HUDEP-2 (cell line): ENCODE measurements at regions not wholly inside any gene's neighbourhood (a gene's known extent, or its start where the extent isn't known, plus 50 kb on each side); places are given as distances from the start of the nearest gene placed in this dataset.
A peak's percentile ranks its signal among the peaks of the same experiment; 100 is the strongest.

Experiments
- DNase-seq, 76 experiments: peaks; one replicate each; lab custom pipeline; 2025; ENCODE audit not compliant: unreplicated experiment in 76 of 76; lab: John Stamatoyannopoulos, UW

DNA sequence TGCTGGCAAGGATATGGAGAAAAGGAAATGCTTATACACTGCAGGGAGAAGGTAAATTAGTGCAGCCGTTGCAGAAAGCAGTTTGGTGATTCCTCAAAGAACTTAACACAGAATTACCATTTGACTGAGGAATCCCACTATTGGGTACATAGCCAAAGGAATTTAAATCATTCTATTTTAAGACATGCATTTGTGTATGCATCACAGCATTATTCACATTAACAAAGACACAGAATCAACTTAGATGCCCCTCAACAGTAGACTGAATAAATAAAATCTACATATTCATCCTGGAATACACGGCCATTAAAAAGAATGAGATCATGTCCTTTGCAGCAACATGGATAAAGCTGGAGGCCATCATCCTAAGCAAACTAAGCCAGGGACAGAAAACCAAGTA, 510.1 kb upstream of the CDH9 start:
- no peak for DNase-seq

DNA sequence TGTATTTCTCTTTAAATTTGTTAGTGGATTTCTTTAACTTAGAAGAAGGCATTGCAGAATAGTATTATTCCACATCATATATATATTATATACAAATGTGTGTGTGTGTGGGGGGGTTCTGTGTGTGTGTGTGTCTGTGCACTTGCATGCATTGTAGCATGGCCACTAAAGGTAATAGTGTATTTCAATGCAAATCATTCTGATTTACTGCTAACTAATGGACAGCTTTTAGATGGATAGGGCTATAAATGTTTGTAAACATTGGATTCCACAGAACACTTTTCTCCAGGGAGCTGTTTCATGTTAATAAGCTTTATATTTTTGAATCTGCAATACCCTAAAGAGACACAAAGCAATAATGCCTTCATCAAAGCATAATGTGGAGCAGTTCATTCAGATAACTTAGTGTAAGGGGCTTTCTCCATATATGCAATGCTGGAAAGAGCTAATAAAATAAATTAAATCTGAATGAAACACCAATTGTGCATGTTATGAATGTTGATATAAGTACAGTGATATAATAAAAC, 496.7 kb upstream of the CDH9 start:
- no peak for DNase-seq

DNA sequence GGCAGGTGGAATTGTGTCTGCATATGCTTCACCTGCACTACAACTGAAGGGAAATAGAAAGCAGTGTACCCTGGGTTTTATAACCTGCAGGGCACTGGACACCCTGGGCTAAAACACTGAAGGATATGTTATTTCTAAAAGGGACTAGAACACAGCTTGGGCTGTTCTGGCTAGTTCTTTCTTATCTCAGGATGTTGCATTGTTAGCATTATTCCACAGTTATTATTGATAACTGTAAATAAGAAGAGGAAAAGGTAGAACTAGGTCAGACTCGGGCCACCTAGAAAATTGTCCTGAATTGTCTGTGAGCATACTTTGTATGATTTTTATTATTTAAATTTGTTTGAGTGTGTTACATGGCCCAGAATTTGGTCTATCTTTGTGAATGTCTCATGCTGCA, 493.9 kb upstream of the CDH9 start:
- no peak for DNase-seq

DNA sequence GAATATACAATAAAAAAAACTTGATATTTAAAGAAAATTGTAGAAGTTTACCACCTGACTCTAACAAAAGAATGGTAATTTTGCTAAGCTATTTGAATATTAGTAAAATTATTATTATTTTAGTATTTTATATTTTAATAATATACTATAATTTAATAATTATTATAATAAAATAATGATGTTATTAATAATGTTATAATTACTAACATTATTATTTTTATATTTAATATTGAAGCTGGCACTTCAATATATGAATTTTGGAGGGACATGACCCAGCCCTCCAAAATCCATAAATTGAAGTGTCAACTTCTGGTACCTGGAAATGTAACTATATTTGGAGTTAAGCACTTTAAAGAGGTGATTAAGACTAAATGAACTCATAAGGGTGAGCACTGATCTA, 486.1 kb upstream of the CDH9 start:
- DNase-seq, result no peak

DNA sequence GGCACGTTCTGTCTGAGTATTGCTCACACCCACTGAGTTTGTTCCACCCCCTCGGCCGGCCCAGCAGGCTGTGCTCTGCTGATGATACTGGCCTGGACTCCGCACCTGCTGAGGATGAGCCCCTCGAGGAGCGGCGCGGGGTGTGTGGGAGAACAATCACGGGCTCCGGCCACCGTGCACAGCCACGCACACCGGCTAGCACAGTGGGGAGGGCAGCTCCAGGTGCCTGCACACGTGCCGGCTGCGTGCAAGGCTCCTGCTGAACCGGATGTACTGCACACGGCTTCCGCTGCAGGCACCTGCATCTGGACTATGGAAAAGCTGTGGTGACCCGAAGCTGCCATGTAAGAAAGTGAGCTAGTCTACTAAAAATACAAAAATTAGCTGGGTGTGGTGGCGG, 485.2 kb upstream of the CDH9 start:
- no peak for DNase-seq

DNA sequence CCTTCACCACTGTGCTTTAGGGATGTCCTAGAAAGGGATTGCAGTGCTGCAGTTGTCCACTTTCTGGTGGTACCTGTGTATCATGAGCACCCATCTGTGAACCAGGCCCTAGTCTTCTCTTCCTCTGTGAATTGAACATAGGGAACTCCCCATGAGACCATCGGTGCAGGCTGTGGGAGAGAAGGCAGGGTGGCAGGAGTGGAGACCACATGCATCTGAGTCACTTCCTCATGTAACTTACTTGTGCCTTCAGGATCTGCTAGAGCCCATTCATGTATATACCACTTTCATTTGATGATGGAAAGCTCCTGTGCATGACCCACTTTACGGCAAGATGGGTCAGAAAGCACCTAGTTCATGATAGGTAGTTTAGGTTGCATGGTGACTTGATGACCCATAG, 478.1 kb upstream of the CDH9 start:
- DNase-seq, result no peak

DNA sequence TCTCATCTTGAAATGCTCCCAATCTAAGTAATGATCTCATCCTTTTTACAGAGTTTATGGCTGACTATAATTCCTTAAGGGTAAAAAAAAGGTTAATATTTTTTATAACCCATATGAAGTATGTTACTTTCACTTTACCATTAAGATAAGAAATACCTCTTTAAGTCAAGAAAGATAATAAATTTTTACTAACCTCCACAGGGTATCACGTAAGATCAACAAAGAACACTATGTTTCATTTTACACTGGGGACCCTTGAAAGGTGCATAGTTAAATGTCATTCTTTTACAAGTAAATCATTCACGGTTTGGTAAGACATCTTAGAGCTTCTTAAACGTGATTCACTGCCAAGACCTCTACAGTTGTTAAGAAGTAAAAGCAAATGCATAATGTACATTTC, 472.7 kb upstream of the CDH9 start:
- no peak for DNase-seq

DNA sequence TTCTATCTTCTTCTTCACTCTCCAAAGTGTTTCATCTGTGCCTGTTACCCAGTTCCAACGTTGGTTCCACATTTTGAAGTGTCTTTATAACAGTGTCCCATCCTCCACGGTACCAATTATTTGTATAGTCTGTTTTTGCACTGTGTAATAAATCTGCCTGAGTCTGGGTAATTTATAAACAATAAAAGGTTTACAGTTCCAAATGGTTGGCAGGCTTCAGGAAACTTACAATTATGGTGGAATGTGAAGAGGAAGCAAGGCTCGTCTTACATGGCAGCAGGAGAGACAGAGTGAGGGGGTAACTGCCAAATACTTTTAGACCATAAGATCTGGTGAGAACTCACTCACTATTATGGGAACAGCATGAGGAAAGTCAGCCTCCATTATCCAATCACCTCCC, 465.4 kb upstream of the CDH9 start:
- DNase-seq, result no peak

DNA sequence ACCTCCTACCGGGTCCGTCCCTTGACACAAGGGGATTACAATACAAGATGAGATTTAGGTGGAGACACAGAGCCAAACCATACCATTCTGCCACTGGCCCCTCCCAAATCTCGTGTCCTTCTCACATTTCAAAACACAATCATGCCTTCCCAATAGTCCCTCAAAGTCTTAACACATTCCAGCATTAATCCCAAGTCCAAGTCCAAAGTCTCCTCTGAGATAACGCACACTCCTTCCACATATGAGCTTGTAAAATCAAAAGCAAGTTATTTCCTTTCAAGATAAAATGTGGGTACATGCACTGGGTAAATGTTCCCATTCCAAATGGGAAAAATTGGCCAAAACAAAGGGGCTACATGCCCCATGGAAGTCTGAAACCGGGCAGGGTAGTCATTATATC, 463.9 kb upstream of the CDH9 start:
- no peak for DNase-seq

DNA sequence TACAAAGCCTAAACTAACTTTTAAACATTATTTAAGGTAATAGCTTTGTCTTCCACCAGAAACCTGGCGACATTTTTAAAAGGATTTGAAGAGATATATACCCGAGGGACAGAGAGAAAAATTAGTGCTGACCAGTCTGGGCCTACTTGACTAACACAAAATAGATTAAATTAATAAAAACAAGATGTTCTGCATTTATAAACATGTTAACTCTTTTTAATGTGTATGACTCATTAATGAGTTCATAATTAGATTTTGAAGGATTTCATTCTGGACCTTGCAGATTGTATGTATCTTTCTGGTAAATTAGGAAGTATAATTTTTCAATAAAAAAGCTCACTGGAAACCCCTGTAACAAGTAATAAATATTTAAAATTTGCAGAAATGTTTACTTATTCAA, 459.1 kb upstream of the CDH9 start:
- no peak for DNase-seq

DNA sequence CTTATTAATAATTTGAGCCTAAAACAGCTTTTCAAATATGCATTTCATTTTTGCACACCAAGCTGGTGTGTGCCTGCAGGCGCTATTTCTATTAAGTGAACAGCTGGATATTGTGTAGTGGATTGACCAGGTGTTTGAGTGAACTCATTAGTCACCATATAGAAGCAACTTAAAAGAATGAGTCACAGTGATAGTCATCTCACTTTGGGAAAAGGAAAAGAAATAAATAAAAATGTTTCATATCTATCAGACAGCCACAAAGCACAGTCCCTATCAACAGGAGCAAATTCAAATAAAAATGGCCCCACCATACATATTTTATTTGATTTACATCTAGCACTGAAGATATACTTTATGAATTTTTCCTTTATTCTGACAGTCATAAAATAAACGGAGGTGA, 456.5 kb upstream of the CDH9 start:
- DNase-seq, result no peak

DNA sequence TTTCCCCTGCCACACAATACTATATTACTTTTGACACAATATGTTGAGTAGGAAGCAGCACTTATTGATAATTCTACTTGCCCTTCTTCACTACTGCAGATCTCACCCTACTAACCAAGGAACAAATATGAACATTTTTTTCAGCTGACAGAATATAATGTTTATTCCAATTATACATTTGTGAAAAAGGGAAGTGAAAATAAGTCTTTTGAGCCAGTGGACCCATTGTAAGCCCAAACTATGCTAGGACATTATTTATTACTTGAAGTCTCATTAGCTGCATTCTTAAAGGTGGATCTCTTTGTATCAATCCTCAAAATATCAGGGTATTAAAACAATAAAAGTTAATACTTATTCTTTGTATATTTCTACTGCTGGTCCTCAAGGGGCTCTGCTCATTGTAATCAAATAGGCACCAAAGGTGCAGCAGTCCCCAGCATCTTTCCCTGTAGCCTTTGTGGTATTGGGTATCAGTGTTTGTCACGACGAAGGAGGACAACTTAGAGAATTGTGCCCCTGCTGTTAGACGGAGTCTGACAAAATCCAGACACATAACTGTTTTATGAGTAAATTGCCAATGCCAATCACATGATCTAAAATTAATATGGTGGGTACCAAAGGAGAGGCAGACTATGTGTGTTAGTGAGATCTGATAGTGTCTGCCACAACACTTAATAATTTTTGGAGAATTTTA, 453.5 kb upstream of the CDH9 start:
- DNase-seq, result no peak

DNA sequence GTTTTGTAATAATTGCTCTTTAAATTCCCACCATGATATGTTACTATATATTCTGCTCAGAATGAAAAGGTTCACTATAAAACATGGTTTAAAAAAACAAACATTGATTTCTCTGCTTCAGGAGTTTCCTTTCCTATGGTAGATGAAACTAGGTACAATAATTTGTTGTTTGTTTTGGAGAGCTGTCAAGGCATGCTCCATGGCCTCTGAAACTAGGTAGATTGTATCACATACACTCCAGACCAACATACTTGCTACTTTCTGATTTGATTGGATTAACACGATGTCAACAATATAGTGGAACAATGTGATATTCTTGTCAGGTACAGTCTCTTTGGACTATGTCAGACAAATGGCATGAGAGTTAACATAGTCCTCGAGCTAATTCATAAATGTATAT, 452.7 kb upstream of the CDH9 start:
- no peak for DNase-seq

DNA sequence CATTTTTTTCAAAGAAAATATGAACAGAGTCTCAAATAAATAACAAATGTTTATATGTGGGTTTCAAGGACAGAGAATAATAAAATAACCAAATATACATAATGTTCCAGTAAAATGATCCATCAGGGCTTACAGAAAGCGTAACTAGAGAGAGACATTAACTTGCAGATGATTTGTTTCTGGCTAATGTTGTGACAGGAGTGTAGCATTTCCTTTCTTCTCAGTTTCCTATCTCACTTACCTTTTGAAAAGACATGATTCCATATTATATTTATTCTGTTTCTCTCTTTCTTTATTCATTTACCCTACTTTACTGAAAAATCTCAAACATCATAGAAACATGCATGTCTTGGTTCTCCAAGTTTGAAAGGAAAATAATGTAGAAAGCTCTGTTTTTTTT, 451.3 kb upstream of the CDH9 start:
- DNase-seq, result no peak

DNA sequence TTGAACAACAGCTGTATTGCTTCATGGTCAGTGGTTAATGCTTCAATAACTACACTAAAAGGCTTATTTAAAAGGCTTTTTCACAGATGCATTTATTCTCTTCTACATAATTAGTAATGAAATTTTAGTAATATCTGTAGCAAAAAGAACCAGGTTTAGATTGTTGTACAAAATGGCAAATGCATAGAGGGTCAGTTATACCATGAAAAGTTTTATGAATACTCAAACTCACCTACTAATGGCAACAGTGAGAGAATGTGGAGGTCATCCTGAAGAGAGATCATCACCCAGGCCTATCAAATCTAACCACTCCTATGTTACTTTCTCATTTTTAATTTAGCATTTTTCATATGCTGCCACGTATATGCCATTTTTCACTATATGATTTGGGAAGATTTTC, 444.3 kb upstream of the CDH9 start:
- DNase-seq, result no peak

DNA sequence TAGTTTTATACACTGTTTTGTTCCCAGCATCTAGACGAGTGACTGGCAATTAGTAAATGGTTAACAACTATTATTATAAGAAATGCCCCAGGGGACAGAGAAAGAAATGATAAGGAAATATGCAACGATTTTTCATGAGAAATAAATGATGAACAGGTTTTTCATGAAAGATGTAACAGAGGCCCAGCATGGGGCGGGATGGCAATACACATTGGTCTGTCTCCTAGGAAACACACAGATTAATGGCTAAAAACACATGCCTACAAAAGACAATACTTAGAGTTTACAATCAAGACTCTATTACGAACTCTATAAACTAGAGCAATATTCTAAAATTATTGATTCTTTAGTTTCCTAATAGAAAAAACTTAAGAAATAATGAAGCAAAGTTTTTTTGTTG, 441.5 kb upstream of the CDH9 start:
- DNase-seq, result no peak

DNA sequence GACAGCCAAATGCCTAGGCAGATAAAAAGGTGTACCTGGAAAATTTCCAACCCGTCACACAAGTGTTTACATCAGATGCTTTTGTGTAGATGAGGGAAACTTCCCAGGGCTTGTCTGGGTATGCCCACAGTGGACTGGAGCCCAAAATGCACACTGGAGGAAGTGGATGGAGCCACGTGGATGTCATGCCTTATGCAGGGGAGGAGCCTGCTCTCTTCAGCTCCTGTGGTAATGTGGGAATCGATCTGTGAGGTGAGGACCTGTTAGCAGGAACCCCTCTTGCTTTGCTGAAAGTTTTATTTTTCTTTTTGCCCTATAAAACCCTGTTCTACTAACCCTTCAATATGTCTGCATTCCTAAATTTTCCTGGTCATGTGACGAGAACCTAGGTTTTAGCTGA, 439.2 kb upstream of the CDH9 start:
- no peak for DNase-seq

DNA sequence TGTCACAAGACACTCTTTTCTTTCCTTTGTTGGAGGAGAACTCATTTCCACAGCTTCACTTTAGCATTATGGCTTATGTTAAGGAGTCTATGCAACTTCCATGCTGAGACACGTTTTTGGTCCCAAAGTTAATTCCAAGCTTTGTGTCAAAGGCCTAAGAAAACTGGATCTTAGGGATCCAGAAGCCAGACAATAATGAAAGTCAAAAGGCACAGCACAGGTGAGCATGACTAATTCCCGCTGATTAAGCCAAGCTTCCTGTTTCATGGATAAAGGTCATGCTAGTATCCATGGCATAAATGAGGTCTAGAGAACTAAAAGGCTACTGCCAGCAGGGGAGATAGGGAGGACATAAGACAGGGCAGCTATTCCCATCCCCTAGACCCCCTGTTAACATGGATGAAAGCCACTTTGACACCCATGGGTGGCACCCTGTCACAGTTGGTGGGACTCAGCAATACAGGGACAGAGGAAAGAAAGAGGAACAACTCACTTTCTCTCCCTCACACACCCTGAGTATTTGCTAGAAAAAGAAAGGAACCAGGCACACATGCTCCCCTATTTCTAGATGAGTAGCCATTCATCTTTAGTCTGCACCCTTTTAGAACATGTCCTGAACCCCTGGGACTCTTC, 438.1 kb upstream of the CDH9 start:
- DNase-seq, result no peak

DNA sequence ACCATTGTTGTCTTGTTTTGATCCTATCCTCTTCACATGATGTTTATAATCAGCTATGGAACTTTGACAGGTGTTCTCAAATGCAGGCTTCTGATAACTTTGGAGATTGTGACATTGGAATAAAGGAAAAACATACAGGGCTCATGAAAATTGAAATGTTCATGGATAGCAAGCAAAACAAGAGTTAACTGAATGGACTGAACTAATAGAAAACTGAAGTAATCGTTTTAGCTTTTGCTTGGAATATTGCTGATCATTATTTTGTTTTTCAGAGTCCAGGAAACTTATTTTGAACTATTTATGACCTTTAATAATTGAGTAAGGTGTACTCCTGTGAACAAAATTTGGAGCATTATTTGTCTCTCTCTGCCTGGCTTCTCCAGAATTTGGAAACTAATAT, 436.7 kb upstream of the CDH9 start:
- no peak for DNase-seq

DNA sequence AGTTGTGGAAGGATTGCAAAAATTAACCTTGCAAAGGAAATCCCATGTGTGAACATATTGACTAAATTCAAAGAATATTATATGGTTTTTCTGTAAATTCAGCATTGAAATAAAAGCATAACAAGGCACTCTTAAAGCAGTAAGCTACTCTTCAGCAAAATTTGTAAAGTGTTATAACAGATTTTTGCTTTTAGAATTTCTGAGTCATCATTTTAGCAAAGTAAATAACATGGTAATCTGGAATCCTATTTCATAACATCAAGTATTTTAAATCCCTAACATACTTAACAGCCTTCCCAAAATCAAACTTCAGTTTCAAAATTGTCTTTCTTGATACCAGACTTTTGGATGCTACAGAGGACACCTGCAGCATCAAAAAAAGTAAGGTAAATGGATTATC, 436.0 kb upstream of the CDH9 start:
- DNase-seq, result no peak

DNA sequence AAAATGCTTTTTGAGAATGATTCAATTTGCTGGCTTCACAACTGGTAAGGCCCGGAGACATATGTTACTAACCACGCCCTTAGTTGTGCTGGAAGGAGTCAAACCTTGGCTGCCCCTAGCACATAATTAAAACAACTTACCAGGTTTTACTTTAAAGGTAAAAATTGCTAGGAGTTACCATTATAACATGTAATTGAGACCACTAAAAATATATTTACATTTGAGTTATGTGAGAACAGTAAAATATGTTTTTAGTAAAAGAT, 435.6 kb upstream of the CDH9 start:
- DNase-seq, result peak in 3 of 76 experiments; percentile 2 to 49 (median 11)

DNA sequence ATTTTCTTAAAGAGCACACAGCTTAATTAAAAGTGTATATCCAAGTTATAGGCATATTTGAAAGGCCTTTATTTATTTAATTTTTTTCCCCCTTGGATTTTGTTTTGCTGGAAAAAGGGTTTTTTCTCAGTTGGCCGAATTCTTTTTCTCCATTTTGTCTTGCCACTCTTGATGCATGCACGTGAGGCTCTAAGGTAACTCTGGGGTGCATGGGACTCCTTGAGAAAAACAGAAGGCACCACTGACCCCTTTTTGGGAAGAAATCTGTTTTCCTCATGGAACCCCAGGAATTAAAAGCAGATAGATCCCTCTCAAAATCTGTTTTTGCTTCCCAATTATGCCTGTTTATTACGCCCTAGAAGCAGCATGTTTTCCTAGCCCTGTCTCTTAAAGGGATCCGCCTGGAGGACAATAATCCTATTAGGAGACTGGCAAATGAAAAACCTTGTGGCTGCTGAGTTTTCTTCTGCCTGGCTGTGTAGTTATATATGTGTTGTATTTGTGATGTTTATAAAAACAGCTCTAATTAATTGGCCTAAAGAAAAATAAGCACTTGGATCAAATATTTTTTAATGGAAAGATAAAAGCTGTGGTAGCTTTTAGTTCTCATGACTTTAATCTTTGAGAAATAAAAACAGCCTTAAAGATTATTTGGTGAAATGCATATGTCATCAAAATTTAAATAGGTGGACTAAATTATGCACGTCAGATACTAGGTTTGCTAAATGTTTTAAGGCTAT, 435.1 kb upstream of the CDH9 start:
- DNase-seq, result peak in 7 of 76 experiments; percentile 0 to 65 (median 16)
